Nucleus accumbens (tissue), 56 donors: ENCODE measurements at regions not wholly inside any gene's neighbourhood (a gene's known extent, or its start where the extent isn't known, plus 50 kb on each side); places are given as distances from the start of the nearest gene placed in this dataset.
A peak's percentile ranks its signal among the peaks of the same experiment; 100 is the strongest.

ENCODE experiments used
- DNase-seq, 56 donors: peaks; one replicate each; lab custom pipeline; 2025; lab: John Stamatoyannopoulos, UW

- peak in 50 of 56 donors; percentile 4 to 90 (median 42) for DNase-seq
Measured at GRCh38 chr2:37832590-37833197, 92.4 kb upstream of the RMDN2 start.

DNA sequence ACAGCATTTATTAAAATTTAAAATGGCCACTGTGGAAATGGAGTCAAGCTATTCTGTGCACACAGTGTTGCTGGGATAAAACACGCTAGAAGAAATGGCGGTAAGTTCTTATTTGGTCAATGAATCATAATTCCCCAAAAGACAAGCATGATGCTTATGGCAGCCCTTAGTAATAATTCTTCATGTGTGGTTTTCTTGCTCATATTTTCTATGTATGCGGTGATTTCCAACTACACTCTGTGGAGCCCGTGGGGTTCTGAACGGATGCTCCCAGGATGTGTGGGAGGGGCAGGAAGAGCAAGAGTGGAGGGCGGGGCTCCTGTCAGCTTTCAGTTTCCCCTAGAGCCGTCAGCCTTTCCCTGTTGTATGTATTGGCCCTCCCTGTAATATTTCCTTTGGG, 91.7 kb upstream of the RMDN2 start:
- no peak for DNase-seq

DNA sequence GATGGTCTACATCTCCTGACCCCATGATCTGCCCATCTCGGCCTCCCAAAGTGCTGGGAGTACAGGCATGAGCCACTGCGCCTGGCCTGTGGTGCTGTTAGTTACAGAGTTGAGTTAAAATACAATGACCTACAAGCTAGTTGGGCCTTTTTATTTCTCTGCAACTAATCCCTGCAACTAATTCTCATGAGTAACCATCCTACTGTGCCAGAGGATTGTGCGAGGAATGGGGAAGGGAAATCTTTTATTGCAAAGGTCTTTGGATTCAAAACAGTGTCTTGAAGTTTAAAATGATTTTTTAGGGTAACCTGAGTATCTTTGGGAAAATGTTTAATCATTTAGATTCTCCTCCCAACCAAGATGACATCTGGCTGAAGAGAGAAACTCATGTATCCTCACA, 88.8 kb upstream of the RMDN2 start:
- no peak for DNase-seq

- no peak for DNase-seq
Measured at GRCh38 chr2:37836711-37837110, 88.4 kb upstream of the RMDN2 start.

GRCh38 chr2:37837628-37838328, 87.3 kb upstream of the RMDN2 start:
- no peak for DNase-seq

GRCh38 chr2:37838541-37839167, 86.4 kb upstream of the RMDN2 start:
- DNase-seq, result no peak

DNA sequence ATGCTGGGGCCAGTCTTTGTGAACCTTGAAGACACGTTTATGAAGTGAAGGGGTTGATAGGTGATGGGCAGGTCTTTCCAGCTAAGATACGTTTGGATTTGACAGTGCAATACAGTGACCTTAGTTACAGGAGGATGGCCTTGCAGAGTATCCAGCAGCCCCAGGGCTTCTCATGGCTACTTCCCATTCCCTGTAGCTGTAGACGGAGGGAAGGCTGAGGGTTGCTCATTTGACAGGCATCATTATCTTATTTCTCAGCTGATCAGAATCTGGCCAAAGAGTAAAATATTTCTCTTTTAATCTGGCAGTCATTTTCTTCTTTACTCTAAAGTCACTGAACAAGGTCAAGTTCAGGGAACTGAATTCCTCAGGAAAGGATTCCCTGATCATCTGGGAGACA, 85.1 kb upstream of the RMDN2 start:
- DNase-seq, result no peak

- DNase-seq, result no peak
Measured at GRCh38 chr2:37842732-37843440, 82.2 kb upstream of the RMDN2 start.

DNA sequence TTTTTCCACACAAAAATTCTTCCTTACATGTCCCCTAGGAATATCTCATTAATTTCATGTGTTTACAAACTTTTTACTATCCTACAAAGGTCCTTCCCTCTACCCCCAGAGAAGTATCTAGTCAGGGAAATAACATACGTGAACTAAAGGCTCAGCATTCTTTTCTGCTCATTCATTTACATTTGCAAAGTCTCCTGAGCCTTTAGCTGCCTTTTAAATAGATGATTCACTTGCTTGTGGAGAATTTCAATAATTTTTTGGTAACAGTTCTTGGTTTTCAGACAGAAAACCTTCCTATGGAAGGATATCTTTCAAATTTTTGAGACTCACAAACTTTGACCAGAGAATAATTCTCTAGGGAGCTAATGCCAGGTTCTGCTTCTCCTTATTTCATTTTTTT, 81.5 kb upstream of the RMDN2 start:
- DNase-seq, result no peak

DNA sequence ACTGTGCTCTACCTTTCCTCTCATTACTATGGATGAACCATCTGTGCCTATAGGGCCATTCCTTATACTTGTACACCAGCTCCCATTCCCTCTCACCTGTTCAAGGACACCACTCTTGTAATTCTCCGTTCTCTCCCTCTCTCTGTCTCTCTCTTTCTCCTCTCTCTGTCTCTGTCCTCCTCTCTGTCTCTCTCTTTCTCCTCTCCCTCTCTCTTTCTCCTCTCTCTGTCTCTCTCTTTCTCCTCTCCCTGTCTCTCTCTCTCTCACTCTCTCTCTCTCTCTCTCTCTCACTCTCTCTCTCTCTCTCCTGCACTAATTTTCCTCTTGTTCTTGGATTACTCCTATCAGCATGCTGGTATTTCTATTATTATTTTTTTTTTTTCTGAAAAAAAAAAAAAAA, 78.9 kb upstream of the RMDN2 start:
- no peak for DNase-seq

DNA sequence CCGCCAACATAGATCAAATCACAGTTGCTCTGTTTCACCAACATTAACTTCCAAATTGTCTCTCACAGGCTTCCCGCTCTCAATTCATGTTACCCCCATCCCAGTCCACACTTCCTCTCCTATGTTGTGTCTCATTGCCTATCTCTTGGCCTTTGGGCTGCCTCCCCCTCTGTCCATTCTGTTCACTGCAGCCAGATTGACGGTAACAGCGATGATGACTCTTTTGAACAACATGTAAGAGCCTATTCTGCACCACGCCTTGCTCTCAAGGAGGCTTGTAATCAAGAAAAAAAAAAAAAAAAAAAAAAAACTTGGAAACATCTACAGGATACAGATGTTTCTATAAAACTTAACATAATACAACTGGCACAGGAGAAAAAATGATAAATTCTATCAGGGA, 77.3 kb upstream of the RMDN2 start:
- DNase-seq, result no peak

GRCh38 chr2:37848451-37848850, 76.6 kb upstream of the RMDN2 start:
- DNase-seq, result no peak

DNA sequence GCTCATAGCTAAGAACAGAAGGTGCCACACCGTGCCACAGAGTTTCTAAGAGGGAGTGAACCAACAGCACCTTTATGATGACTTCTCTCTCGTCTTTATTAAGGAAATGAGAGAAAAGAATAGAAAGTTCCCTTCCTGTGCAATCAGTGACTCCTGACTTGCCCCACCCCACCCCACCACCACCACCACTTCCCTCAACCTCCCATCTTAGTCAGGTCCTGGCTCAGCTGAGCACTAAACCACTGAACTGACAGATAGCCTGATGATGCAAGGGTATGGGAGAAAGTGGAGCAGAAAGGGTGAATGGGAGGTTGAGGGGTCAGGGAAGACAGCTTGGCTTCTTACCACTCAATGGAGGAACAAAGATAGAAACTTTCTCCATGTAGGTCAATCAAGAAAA, 75.2 kb upstream of the RMDN2 start:
- no peak for DNase-seq

GRCh38 chr2:37851428-37851827, 73.7 kb upstream of the RMDN2 start:
- no peak for DNase-seq

DNA sequence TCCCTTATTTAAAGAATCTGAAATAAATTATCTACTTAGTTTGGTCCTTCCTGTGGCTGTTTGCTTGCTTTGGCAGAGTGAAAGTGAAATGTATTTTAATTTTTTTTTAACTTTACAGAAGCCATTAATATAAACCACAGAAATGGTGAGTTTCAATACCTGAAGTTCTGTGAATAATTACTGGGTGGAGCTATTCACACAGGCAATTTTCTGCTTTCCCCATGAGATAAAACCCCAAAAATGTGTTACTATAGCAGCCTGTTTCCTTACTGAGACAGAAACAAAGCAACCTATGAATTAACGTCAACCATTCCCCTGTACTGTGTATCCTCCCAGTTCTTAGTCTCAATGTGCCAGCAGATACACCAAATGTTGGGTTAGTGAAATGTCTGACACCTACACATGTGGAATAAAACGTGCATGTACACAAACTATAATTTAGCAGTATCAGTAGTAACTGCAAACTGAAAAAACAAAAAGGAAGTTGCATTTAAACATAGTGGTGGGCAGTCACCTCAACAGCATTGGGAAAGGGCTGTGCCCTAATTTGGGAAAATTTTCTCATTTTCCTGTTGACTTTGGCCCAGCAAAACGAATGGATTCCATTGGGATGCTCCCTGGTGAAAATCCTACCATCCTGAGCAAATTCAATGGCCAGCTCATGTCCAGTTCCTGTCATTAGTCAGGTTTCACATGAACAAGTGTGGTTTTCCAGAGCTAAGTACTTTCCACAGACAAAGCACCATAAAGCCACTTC, 73.1 kb upstream of the RMDN2 start:
- no peak for DNase-seq

GRCh38 chr2:37852585-37853014, 72.5 kb upstream of the RMDN2 start:
- no peak for DNase-seq

DNA sequence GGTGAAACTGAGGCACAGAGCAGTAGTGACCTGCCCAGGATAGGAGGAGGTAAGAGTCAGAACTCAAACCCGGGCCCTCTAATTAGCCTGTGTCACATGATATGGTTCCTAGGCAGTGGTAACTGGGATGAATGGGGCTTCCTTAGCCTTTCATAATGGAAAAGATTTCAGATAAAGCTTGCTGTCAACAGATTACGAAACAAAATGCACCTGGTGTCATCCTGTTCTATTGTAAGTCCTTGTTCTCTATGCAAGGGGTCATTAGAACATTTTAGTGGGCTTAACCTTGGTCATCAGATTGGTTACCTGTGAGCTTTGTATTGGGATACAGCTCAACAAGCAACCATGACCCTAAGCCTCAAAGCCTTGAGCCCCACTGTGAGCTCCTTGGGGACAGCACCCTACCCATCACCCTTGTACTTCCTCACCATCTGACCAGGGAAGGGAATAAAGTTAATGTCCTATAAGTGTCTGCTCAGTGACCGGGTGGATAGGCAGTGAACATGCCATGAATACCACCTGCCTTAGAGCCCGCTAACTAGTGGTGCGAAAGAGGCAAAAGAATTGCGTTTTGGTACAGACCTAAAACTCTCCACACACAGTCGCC, 70.3 kb upstream of the RMDN2 start:
- DNase-seq, result no peak

- peak in 2 of 56 donors; percentile 3 to 8 for DNase-seq
Measured at GRCh38 chr2:37855283-37856041, 69.6 kb upstream of the RMDN2 start.

DNA sequence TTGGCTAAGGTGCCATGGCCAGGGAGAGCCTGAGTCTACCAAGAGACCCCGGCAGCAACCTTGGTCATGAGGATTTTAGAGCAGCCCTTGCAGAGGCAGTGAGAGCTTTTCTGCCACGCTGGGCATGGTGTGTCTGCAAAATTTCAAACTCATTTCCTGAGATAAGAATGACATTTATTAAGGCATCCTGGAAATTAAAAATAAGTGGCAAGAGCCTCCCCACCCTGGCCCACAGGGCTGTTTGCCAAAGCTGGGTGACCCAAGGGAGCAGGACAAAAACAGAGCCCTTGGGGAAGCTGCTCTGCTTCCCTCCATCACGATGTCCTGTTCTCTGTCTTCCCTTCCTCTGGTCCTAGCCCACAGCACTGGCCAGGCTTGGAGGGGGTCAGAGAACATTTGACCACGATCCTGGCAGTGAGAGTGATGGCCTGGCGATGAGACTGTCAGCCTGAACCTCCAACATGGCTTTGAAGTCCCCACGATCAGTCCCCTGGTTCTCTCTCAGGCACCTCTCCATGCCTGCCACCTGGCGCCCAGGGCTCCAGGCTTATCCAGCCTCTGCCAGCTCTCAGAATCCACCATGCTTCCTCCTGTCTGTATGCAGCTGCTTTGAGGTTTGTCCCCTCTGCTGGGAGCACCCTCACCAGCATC, 68.9 kb upstream of the RMDN2 start:
- no peak for DNase-seq
